ENCODE measurements at regions not wholly inside any gene's neighbourhood (a gene's known extent, or its start where the extent isn't known, plus 50 kb on each side); places are given as distances from the start of the nearest gene placed in this dataset.

GRCh38 chr6:44533421-44533820 lies 145.9 kb downstream of the CDC5L start:
- TF ChIP-seq CTCF (IDR thresholded peaks at IDR 0.05; ENCODE audit: borderline replicate concordance, extremely low read depth, low read length, poor library complexity, severe bottlenecking) (no peak), EZH2 (IDR thresholded peaks at IDR 0.05; ENCODE audit: borderline replicate concordance, low read depth, low read length, severe bottlenecking) (no peak)
